ENCODE measurements at regions not wholly inside any gene's neighbourhood (a gene's known extent, or its start where the extent isn't known, plus 50 kb on each side); places are given as distances from the start of the nearest gene placed in this dataset.

GRCh38 chr20:10982692-10983091 lies 308.9 kb upstream of the JAG1 start:
- 26% methylated on average over 6 of the region's 6 CpGs for WGBS
- Histone ChIP-seq H3K27ac (replicated peaks in 1 of 4) (no peak overlapping the region), H3K9me3 (no peaks in the 10 kb centered on the region), H3K27me3 (no peaks in the 10 kb centered on the region), H3K36me3 (no peaks in the 10 kb centered on the region), H3K4me1 (peaks cover 7 to 22% (median 12%) of the 10 kb centered on the region in 4 donors), H3K4me3 (no peak overlapping the region)
- no peak for DNase-seq (ENCODE audit: extremely low spot score)
- intact Hi-C loops (cut with DNase I) = no loop called here
- TF ChIP-seq CTCF (IDR thresholded peaks at IDR 0.05) (no peak), POLR2AphosphoS5 (IDR thresholded peaks at IDR 0.05) (no peak)

- Histone ChIP-seq H3K36me3 (no peaks in the 10 kb centered on the region), H3K9me3 (no peaks in the 10 kb centered on the region), H3K27ac (replicated peaks in 1 of 4) (no peak overlapping the region), H3K27me3 (no peaks in the 10 kb centered on the region), H3K4me1 (peaks cover 7 to 22% (median 12%) of the 10 kb centered on the region in 4 donors), H3K4me3 (no peak overlapping the region)
- 87% methylated on average over 4 of the region's 4 CpGs for WGBS
- DNase-seq (ENCODE audit: extremely low spot score) = peak; percentile 39
- TF ChIP-seq POLR2A (IDR thresholded peaks at IDR 0.05; ENCODE audit: low read depth) (no peak), POLR2AphosphoS5 (IDR thresholded peaks at IDR 0.05) (no peak), EP300 (IDR thresholded peaks at IDR 0.05) (no peak), CTCF (IDR thresholded peaks at IDR 0.05) (no peak)
- intact Hi-C loops (cut with DNase I) = no loop called here
Measured at GRCh38 chr20:10984294-10984693, 310.5 kb upstream of the JAG1 start.

- intact Hi-C loops (cut with DNase I) = no loop called here
- no peak for TF ChIP-seq EP300 (IDR thresholded peaks at IDR 0.05)
- Histone ChIP-seq H3K4me1 (peaks cover 7 to 22% (median 12%) of the 10 kb centered on the region in 4 donors), H3K4me3 (no peak overlapping the region), H3K9me3 (no peaks in the 10 kb centered on the region), H3K27ac (replicated peaks in 1 of 4) (peak overlapping the region in 2 of 4 donors; percentile 6 to 16), H3K27me3 (no peaks in the 10 kb centered on the region), H3K36me3 (no peaks in the 10 kb centered on the region)
- DNase-seq (ENCODE audit: extremely low spot score) = peak; percentile 60
- 69% methylated on average over 6 of the region's 6 CpGs for WGBS
Measured at GRCh38 chr20:10984913-10985312, 311.1 kb upstream of the JAG1 start.

- H3K27ac ChIP-seq (replicated peaks in 1 of 4) = peak overlapping the region in 2 of 4 donors; percentile 6 to 16
- no peaks in the 10 kb centered on the region for H3K36me3 ChIP-seq
- H3K9me3 ChIP-seq = no peaks in the 10 kb centered on the region
- H3K4me1 ChIP-seq = peaks cover 7 to 22% (median 12%) of the 10 kb centered on the region in 4 donors
- no peak overlapping the region for H3K4me3 ChIP-seq
- DNase-seq (ENCODE audit: extremely low spot score) = peak; percentile 7
- intact Hi-C loops (cut with DNase I) = no loop called here
- TF ChIP-seq EP300 (IDR thresholded peaks at IDR 0.05) (no peak), POLR2A (IDR thresholded peaks at IDR 0.05; ENCODE audit: low read depth) (no peak), POLR2AphosphoS5 (IDR thresholded peaks at IDR 0.05) (no peak), CTCF (IDR thresholded peaks at IDR 0.05) (no peak)
- 0% methylated on average over 1 of the region's 1 CpG for WGBS
- no peaks in the 10 kb centered on the region for H3K27me3 ChIP-seq
Measured at GRCh38 chr20:10985536-10985935, 311.7 kb upstream of the JAG1 start.

- H3K27ac ChIP-seq (replicated peaks in 1 of 4) = no peak overlapping the region
Measured at GRCh38 chr20:10986586-10986985, 312.8 kb upstream of the JAG1 start.

More at GRCh38 chr20:10986586-10986985, 312.8 kb upstream of the JAG1 start:
- WGBS = 94% methylated on average over 5 of the region's 5 CpGs
- no peak for TF ChIP-seq POLR2AphosphoS5 (IDR thresholded peaks at IDR 0.05)
- TF ChIP-seq EP300 (IDR thresholded peaks at IDR 0.05) = no peak
- no peak for TF ChIP-seq POLR2A (IDR thresholded peaks at IDR 0.05; ENCODE audit: low read depth)
- TF ChIP-seq CTCF (IDR thresholded peaks at IDR 0.05) = no peak
- peaks cover 7 to 22% (median 12%) of the 10 kb centered on the region in 4 donors for H3K4me1 ChIP-seq
- DNase-seq (ENCODE audit: extremely low spot score) = peak; percentile 84
- intact Hi-C loops (cut with DNase I) = no loop called here
- H3K27me3 ChIP-seq = no peaks in the 10 kb centered on the region
- no peaks in the 10 kb centered on the region for H3K9me3 ChIP-seq
- H3K36me3 ChIP-seq = no peaks in the 10 kb centered on the region
- no peak overlapping the region for H3K4me3 ChIP-seq
